GM23338 (cell line): ENCODE measurements at regions not wholly inside any gene's neighbourhood (a gene's known extent, or its start where the extent isn't known, plus 50 kb on each side); places are given as distances from the start of the nearest gene placed in this dataset.
A peak's percentile ranks its signal among the peaks of the same experiment; 100 is the strongest.

Source experiments
- ATAC-seq: fragments of 200-7000 bp; cut with Tn5 transposase; 3 replicates; pipeline ENCODE4 v1.9.1; 2020
- DNase-seq: peaks from one replicate; pipeline ENCODE4 v3.0.0-alpha.2; 2015; ENCODE audit warnings: low spot score
- H2AFZ ChIP-seq: fragments of 200-600 bp; sonication (generic); 2 replicates; pipeline ENCODE4 v1.8.0; 2016; ENCODE audit warnings: antibody characterized with exemption, mild to moderate bottlenecking, moderate library complexity
- H3F3A ChIP-seq: fragments of 200-600 bp; sonication (generic); replicated peaks from 2 replicates; pipeline ENCODE4 v1.8.0; 2017; ENCODE audit warnings: antibody characterized with exemption, mixed run types, low read depth
- H3K27ac ChIP-seq: fragments of 200-600 bp; sonication (generic); 2 replicates; pipeline ENCODE4 v1.6.1; 2016; ENCODE audit warnings: low read depth
- H3K27me3 ChIP-seq: fragments of 200-600 bp; sonication (generic); 2 replicates; pipeline ENCODE4 v1.8.0; 2016; ENCODE audit warnings: mild to moderate bottlenecking, mixed run types, moderate library complexity; ENCODE audit not compliant: insufficient read depth
- H3K36me3 ChIP-seq: fragments of 200-600 bp; sonication (generic); 2 replicates; pipeline ENCODE4 v1.8.0; 2016; ENCODE audit warnings: mild to moderate bottlenecking; ENCODE audit not compliant: insufficient read depth
- H3K4me1 ChIP-seq: fragments of 200-600 bp; sonication (generic); 2 replicates; pipeline ENCODE4 v1.8.0; 2016; ENCODE audit warnings: mild to moderate bottlenecking, moderate library complexity; ENCODE audit not compliant: insufficient read depth
- H3K4me2 ChIP-seq: fragments of 200-600 bp; sonication (generic); 2 replicates; pipeline ENCODE4 v1.7.1; 2017; ENCODE audit warnings: mixed run types
- H3K4me3 ChIP-seq: fragments of 200-600 bp; sonication (generic); 2 replicates; pipeline ENCODE4 v1.6.1; 2016; ENCODE audit warnings: mixed run types
- H3K79me2 ChIP-seq: fragments of 200-600 bp; sonication (generic); replicated peaks from 2 replicates; pipeline ENCODE4 v1.8.0; 2017; ENCODE audit warnings: mild to moderate bottlenecking; ENCODE audit not compliant: insufficient read depth
- H3K9me2 ChIP-seq: fragments of 200-600 bp; sonication (generic); 2 replicates; pipeline ENCODE4 v1.8.0; 2017; ENCODE audit not compliant: insufficient read depth
- H4K20me1 ChIP-seq: fragments of 200-600 bp; sonication (generic); replicated peaks from 2 replicates; pipeline ENCODE4 v1.8.0; 2017; ENCODE audit warnings: mild to moderate bottlenecking; ENCODE audit not compliant: insufficient read depth
- H3K27ac Mint-ChIP-seq: 2 replicates; pipeline ENCODE4 v1.8.0; 2020; ENCODE audit warnings: inconsistent platforms, mild to moderate bottlenecking, moderate library complexity, mixed read lengths
- H3K27me3 Mint-ChIP-seq: 3 replicates; pipeline ENCODE4 v1.8.0; 2022; ENCODE audit warnings: low read depth, mild to moderate bottlenecking, moderate library complexity, mixed read lengths, inconsistent platforms; ENCODE audit not compliant: insufficient read depth, poor library complexity
- H3K36me3 Mint-ChIP-seq: 3 replicates; pipeline ENCODE4 v1.8.0; 2021; ENCODE audit warnings: low read depth, mild to moderate bottlenecking, inconsistent platforms, moderate library complexity, mixed read lengths
- H3K4me1 Mint-ChIP-seq: 3 replicates; pipeline ENCODE4 v1.8.0; 2020; ENCODE audit warnings: mild to moderate bottlenecking, inconsistent platforms, mixed read lengths
- H3K4me3 Mint-ChIP-seq: 3 replicates; pipeline ENCODE4 v1.8.0; 2021; ENCODE audit warnings: moderate library complexity, mild to moderate bottlenecking, inconsistent platforms, mixed read lengths
- H3K9me3 Mint-ChIP-seq: 3 replicates; pipeline ENCODE4 v1.8.0; 2020; ENCODE audit warnings: moderate library complexity, mild to moderate bottlenecking, inconsistent platforms, mixed read lengths
- CREB1 ChIP-seq: fragments of 250-450 bp; sonication (Bioruptor Pico); IDR thresholded peaks from 2 replicates; pipeline ENCODE4 v1.5.0; 2020; ENCODE audit warnings: low read depth, mild to moderate bottlenecking, moderate library complexity
- CTCF ChIP-seq, 2 experiments: fragments of 200-600 bp in 1 of 2; sonication (generic) in 1 of 2; conservative IDR thresholded peaks; 2 replicates each; pipeline versions ENCODE4 v1.5.1 to v1.6.1; 2016 to 2017; ENCODE audit warnings: antibody characterized with exemption in 2 of 2, low read depth in 2 of 2, mild to moderate bottlenecking in 2 of 2, moderate library complexity in 1 of 2
- ETS1 ChIP-seq: IDR thresholded peaks from 2 replicates; pipeline ENCODE4 v1.6.1; 2016; ENCODE audit warnings: antibody characterized with exemption
- EZH2 ChIP-seq: fragments of 200-600 bp; sonication (generic); IDR thresholded peaks from one replicate; pipeline ENCODE4 v1.8.0; 2017; ENCODE audit warnings: antibody characterized with exemption, mild to moderate bottlenecking, low read depth; ENCODE audit not compliant: unreplicated experiment
- EZH2phosphoT487 ChIP-seq: fragments of 200-600 bp; sonication (generic); IDR thresholded peaks from one replicate; pipeline ENCODE4 v1.8.1; 2018; ENCODE audit warnings: antibody characterized with exemption; ENCODE audit not compliant: unreplicated experiment
- JUNB ChIP-seq: IDR thresholded peaks from one replicate; pipeline ENCODE4 v1.6.1; 2016; ENCODE audit warnings: antibody characterized with exemption; ENCODE audit not compliant: unreplicated experiment
- NANOG ChIP-seq: IDR thresholded peaks from 2 replicates; pipeline ENCODE4 v1.6.1; 2016; ENCODE audit warnings: antibody characterized with exemption, borderline replicate concordance
- POLR2AphosphoS5 ChIP-seq: IDR thresholded peaks from 2 replicates; pipeline ENCODE4 v1.6.1; 2016; ENCODE audit warnings: antibody characterized with exemption, low read depth
- REST ChIP-seq: IDR thresholded peaks from one replicate; pipeline ENCODE4 v1.6.1; 2018; ENCODE audit warnings: antibody characterized with exemption; ENCODE audit not compliant: unreplicated experiment
- STAT1 ChIP-seq: IDR thresholded peaks from one replicate; pipeline ENCODE4 v1.6.1; 2016; ENCODE audit warnings: antibody characterized with exemption; ENCODE audit not compliant: unreplicated experiment
- ZNF114 ChIP-seq: fragments of 250-450 bp; sonication (Bioruptor Pico); IDR thresholded peaks from 2 replicates; pipeline ENCODE4 v1.5.0; 2020; ENCODE audit warnings: mild to moderate bottlenecking, moderate library complexity
- ZNF331 ChIP-seq: fragments of 250-450 bp; sonication (Bioruptor Pico); IDR thresholded peaks from 2 replicates; pipeline ENCODE4 v1.5.0; 2020; ENCODE audit warnings: low read depth, mild to moderate bottlenecking, moderate library complexity
- ZNF462 ChIP-seq: fragments of 250-450 bp; sonication (Bioruptor Pico); IDR thresholded peaks from 2 replicates; pipeline ENCODE4 v1.5.0; 2020; ENCODE audit warnings: mild to moderate bottlenecking, moderate library complexity

GRCh38 chr16:17768257-17768656 lies 297.5 kb upstream of the XYLT1 start:
- Histone ChIP-seq H3K36me3 (no peaks in the 10 kb centered on the region), H3K4me2 (peak overlapping the region; percentile 30; the same call in 1 of the 2 replicates), H3K27ac (no peak overlapping the region), H3K9me2 (peaks cover 6% of the 10 kb centered on the region; the same call in 1 of the 2 replicates), H3K27me3 (no peaks in the 10 kb centered on the region), H3K4me1 (no peaks in the 10 kb centered on the region; the same call in 1 of the 2 replicates), H4K20me1 (no peaks in the 10 kb centered on the region), H3K79me2 (no peaks in the 10 kb centered on the region), H2AFZ (no peak overlapping the region; the same call in 1 of the 2 replicates), H3K4me3 (no peak overlapping the region), H3F3A (no peaks in the 10 kb centered on the region)
- Mint-ChIP-seq H3K9me3 (peaks cover 9% of the 10 kb centered on the region), H3K4me1 (peaks cover 6% of the 10 kb centered on the region), H3K27me3 (peaks cover 6% of the 10 kb centered on the region), H3K36me3 (peaks cover 6% of the 10 kb centered on the region; the same call in 1 of the 3 replicates), H3K27ac (peak overlapping the region; percentile 10; the same call in 1 of the 2 replicates), H3K4me3 (no peak overlapping the region)
- ATAC-seq: no peak
- no peak for DNase-seq
- TF ChIP-seq ZNF114 (CRISPR knock-in tag) (no peak), STAT1 (no peak), ZNF462 (CRISPR knock-in tag) (no peak), POLR2AphosphoS5 (no peak), REST (no peak), NANOG (no peak), EZH2phosphoT487 (no peak), EZH2 (no peak), JUNB (no peak), CREB1 (CRISPR knock-in tag) (no peak), CTCF (conservative IDR thresholded peaks at IDR 0.05; ENCODE audit: low read depth in 2 of 2) (no peak), ETS1 (no peak), ZNF331 (no peak)
